ENCODE measurements at regions not wholly inside any gene's neighbourhood (a gene's known extent, or its start where the extent isn't known, plus 50 kb on each side); places are given as distances from the start of the nearest gene placed in this dataset.

- no TSS peak for BruUV-seq (replicated peaks)
- H3K4me3 ChIP-seq (ENCODE audit: low read depth in 2 of 2, low read length in 2 of 2) = no peak overlapping the region
- no peak overlapping the region for H3K27ac ChIP-seq (ENCODE audit: low read length)
- H3K9me3 ChIP-seq (ENCODE audit: control insufficient read depth, insufficient read depth, low read depth, low read length) = 0 out of 2 replicates have a peak, but pooled peaks cover 4% of the 10 kb centered on the region
- H3K36me3 ChIP-seq (ENCODE audit: control insufficient read depth, insufficient read depth, low read length) = no peaks in the 10 kb centered on the region
- ChIA-PET CTCF (no interaction called here), POLR2A (no interaction called here)
- ATAC-seq (no peak), DNase-seq (ENCODE audit: low read depth, low spot score) (no peak)
- H3K27me3 ChIP-seq (ENCODE audit: control insufficient read depth, insufficient read depth, low read length) = no peaks in the 10 kb centered on the region
- TF ChIP-seq TCF7L2 (IDR thresholded peaks at IDR 0.05; ENCODE audit: low read depth, low read length) (no peak), SIN3A (IDR thresholded peaks at IDR 0.05; ENCODE audit: borderline replicate concordance, insufficient read depth, low read depth, low read length) (no peak), CTCF (IDR thresholded peaks at IDR 0.05) (no peak), POLR2AphosphoS5 (IDR thresholded peaks at IDR 0.05; ENCODE audit: low read depth, low read length) (no peak), REST (IDR thresholded peaks at IDR 0.05; ENCODE audit: insufficient read depth in 1 of 2, low read depth in 2 of 2, low read length in 1 of 2) (no peak)
- in situ Hi-C loops (cut with HindIII; ENCODE audit: low pct_unique_long_range_greater_than_20kb, low sequenced_read_pairs) (no loop called here), intact Hi-C loops (cut with micrococcal nuclease; ENCODE audit: unreplicated experiment) (no loop called here)
- no peaks in the 10 kb centered on the region for H3K4me1 ChIP-seq (ENCODE audit: control insufficient read depth, insufficient read depth, low read length)
These were observed 211.3 kb upstream of the NAV3 start for GRCh38 chr12:77619425-77619824.

DNA sequence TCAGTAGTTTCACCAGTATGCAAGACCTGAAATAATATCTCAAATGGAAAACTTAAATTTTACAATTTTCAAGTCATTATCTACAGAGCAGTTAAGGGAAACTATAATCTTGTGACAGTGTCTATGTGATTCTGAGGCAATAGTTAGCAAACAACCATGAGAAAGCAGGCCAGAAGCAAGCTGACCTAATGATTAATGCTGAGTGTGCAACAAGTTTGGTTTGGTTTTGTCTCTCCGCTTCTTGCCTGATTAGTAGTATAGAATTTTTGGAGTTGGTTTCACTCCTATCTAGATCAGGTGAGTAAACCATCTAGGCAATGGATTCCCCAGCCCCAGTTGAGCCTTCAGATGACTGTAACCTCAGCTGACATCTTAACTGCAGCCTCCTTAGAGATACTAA is 212.9 kb upstream of the NAV3 start:
- Histone ChIP-seq H3K4me1 (ENCODE audit: control insufficient read depth, insufficient read depth, low read length) (no peaks in the 10 kb centered on the region), H3K36me3 (ENCODE audit: control insufficient read depth, insufficient read depth, low read length) (no peaks in the 10 kb centered on the region), H3K9me3 (ENCODE audit: control insufficient read depth, insufficient read depth, low read depth, low read length) (0 out of 2 replicates have a peak, but pooled peaks cover 4% of the 10 kb centered on the region), H3K27ac (ENCODE audit: low read length) (no peak overlapping the region), H3K4me3 (ENCODE audit: low read depth in 2 of 2, low read length in 2 of 2) (no peak overlapping the region), H3K27me3 (ENCODE audit: control insufficient read depth, insufficient read depth, low read length) (no peaks in the 10 kb centered on the region)
- ChIA-PET CTCF (no interaction called here), POLR2A (no interaction called here)
- intact Hi-C loops (cut with micrococcal nuclease; ENCODE audit: unreplicated experiment) (no loop called here), in situ Hi-C loops (cut with HindIII; ENCODE audit: low pct_unique_long_range_greater_than_20kb, low sequenced_read_pairs) (no loop called here)
- ATAC-seq (no peak), DNase-seq (ENCODE audit: low read depth, low spot score) (no peak)
- TF ChIP-seq REST (IDR thresholded peaks at IDR 0.05; ENCODE audit: insufficient read depth in 1 of 2, low read depth in 2 of 2, low read length in 1 of 2) (no peak), CTCF (IDR thresholded peaks at IDR 0.05) (no peak), SIN3A (IDR thresholded peaks at IDR 0.05; ENCODE audit: borderline replicate concordance, insufficient read depth, low read depth, low read length) (no peak)
- no TSS peak for BruUV-seq (replicated peaks)

Data from Panc1 (cell line).